Type B pancreatic cell (in vitro differentiated cells): ENCODE measurements at regions not wholly inside any gene's neighbourhood (a gene's known extent, or its start where the extent isn't known, plus 50 kb on each side); places are given as distances from the start of the nearest gene placed in this dataset.

Source experiments
- DNase-seq: peaks from one replicate; pipeline ENCODE4 v3.0.0; 2021; ENCODE audit warnings: mixed read lengths; ENCODE audit not compliant: unreplicated experiment; ENCODE audit errors: extremely low spot score
- H3K27ac Mint-ChIP-seq: 2 replicates; pipeline ENCODE4 v1.8.0; 2021; ENCODE audit warnings: mild to moderate bottlenecking, mixed read lengths
- H3K27me3 Mint-ChIP-seq: 2 replicates; pipeline ENCODE4 v1.8.0; 2021; ENCODE audit warnings: mixed read lengths
- H3K36me3 Mint-ChIP-seq: 2 replicates; pipeline ENCODE4 v1.8.0; 2021; ENCODE audit warnings: mixed read lengths
- H3K4me1 Mint-ChIP-seq: one replicate; pipeline ENCODE4 v1.8.0; 2021; ENCODE audit warnings: mixed read lengths; ENCODE audit not compliant: unreplicated experiment
- H3K4me3 Mint-ChIP-seq: 2 replicates; pipeline ENCODE4 v1.8.0; 2021; ENCODE audit warnings: mild to moderate bottlenecking, mixed read lengths
- H3K9me3 Mint-ChIP-seq: 2 replicates; pipeline ENCODE4 v1.8.0; 2021; ENCODE audit warnings: mixed read lengths
- TF ChIP-seq, protein P1 (sequence below): fragments of 200-600 bp; sonication (generic); conservative IDR thresholded peaks from 2 replicates; pipeline ENCODE4 v1.5.0; 2021; ENCODE audit warnings: antibody characterized with exemption, mild to moderate bottlenecking

DNA sequence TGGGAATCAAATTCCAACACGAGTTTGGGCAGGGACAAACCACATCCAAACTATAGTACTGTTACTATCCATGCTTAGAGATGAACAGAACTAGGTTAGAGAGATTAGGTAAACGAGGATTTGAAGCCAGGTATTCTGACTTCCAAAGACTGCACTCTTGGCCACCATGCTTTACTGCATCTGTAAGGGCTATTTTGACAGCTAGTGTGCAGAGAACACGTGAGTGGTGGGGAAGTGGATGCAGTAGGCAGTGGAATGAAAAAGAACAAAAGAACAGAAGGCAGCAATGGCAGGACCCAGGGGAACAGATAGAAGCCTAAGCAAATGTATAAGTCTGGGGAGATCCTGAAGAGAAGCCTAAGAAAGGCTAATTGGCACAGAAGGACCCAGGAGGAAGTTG, 59.1 kb upstream of the GJA8 start:
- H3K4me3 Mint-ChIP-seq = no peak overlapping the region
- no peak overlapping the region for H3K27ac Mint-ChIP-seq
- H3K9me3 Mint-ChIP-seq = peaks cover 6% of the 10 kb centered on the region
- TF ChIP-seq, protein P1, sequence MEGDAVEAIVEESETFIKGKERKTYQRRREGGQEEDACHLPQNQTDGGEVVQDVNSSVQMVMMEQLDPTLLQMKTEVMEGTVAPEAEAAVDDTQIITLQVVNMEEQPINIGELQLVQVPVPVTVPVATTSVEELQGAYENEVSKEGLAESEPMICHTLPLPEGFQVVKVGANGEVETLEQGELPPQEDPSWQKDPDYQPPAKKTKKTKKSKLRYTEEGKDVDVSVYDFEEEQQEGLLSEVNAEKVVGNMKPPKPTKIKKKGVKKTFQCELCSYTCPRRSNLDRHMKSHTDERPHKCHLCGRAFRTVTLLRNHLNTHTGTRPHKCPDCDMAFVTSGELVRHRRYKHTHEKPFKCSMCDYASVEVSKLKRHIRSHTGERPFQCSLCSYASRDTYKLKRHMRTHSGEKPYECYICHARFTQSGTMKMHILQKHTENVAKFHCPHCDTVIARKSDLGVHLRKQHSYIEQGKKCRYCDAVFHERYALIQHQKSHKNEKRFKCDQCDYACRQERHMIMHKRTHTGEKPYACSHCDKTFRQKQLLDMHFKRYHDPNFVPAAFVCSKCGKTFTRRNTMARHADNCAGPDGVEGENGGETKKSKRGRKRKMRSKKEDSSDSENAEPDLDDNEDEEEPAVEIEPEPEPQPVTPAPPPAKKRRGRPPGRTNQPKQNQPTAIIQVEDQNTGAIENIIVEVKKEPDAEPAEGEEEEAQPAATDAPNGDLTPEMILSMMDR = no peak
- no peak for DNase-seq
- H3K36me3 Mint-ChIP-seq = no peaks in the 10 kb centered on the region
- H3K27me3 Mint-ChIP-seq = peaks cover 4% of the 10 kb centered on the region
- H3K4me1 Mint-ChIP-seq = no peaks in the 10 kb centered on the region

DNA sequence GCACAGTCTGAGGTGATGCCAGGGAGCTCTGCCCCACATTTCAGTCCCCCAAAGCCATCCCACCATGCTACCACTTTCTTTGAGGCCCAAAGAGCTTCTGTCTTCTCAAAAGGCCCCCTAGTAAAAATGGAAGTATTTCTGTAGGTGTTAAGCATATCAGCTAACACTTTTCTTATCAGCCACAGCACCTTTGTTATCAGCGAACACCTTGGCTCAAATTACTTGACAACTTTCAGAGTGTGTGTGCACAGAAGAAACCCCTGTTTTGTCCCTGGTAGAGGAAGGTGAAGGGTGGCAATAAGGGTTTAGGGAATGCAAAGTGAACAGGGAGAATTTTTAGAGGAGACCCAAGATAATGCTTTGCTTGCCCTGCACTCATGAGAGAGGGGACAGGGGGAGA, 54.8 kb upstream of the GJA8 start:
- Mint-ChIP-seq H3K36me3 (no peaks in the 10 kb centered on the region), H3K9me3 (peaks cover 6% of the 10 kb centered on the region), H3K27ac (no peak overlapping the region), H3K4me3 (no peak overlapping the region), H3K27me3 (peaks cover 4% of the 10 kb centered on the region), H3K4me1 (no peaks in the 10 kb centered on the region)
- TF ChIP-seq, protein P1 = no peak
- DNase-seq = no peak

DNA sequence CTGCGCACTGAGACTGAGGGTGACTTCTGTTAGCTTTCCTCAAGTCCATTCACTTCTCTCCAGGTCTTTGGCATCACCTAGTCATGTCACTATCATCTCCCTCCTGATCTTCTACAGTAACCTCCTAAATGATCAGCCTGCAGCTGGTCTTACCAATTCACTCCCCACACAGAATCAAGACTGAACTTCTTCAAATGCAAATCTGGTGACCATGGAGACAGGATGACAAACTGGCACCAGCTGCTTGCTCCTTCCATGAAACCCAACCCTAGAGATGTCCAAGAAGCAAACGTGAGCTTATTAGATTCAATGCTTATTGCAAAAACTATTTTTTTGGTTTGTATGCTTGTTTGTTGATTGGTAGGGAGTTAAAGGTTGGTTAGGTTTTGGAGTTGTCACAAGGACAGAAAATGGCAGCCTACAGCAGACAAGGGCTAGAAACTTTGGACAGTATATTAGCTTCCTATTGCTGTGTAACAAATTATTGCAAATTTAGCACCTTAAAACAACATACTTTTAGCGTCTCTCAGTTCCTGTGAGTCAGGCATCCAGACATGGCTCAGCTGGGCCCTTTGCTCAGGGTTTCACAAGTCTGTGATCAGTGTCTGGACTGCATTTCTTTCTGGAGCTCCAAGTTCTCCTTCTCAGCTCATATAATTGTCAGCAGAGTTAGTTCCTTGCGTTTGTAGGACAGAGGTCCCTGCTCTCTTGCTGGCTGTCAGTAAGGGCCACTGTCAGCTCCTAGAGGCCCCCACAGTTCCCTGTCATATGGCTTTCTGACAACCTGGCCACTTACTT, 53.3 kb upstream of the GJA8 start:
- no peak overlapping the region for H3K4me3 Mint-ChIP-seq
- no peak for DNase-seq
- H3K4me1 Mint-ChIP-seq = peaks cover 7% of the 10 kb centered on the region
- H3K36me3 Mint-ChIP-seq = no peaks in the 10 kb centered on the region
- TF ChIP-seq, protein P1 = no peak
- H3K27ac Mint-ChIP-seq = no peak overlapping the region
- H3K27me3 Mint-ChIP-seq = peaks cover 4% of the 10 kb centered on the region
- no peaks in the 10 kb centered on the region for H3K9me3 Mint-ChIP-seq

DNA sequence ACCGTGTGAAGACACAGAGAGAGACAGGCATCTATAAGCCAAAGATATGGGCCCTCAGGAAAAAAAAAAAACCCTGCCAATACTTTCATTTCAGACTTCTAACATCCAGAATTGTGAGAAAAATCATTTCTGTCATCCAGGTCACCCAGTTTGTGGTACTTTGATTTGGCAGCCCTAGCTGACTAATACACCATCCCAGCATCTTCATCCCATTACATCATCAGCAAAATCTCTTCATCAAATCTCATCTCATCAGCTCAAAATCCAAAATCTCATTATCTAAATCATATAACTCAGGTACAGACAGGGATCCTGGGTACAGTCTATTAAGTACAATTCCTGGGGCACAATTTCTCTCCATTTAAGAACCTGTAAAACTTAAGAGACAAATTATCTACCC, 51.9 kb upstream of the GJA8 start:
- Mint-ChIP-seq H3K27me3 (peaks cover 4% of the 10 kb centered on the region), H3K4me3 (no peak overlapping the region), H3K4me1 (peaks cover 7% of the 10 kb centered on the region), H3K27ac (no peak overlapping the region), H3K36me3 (no peaks in the 10 kb centered on the region), H3K9me3 (peaks cover under 1% of the 10 kb centered on the region)
- TF ChIP-seq, protein P1 = no peak
- DNase-seq = no peak

DNA sequence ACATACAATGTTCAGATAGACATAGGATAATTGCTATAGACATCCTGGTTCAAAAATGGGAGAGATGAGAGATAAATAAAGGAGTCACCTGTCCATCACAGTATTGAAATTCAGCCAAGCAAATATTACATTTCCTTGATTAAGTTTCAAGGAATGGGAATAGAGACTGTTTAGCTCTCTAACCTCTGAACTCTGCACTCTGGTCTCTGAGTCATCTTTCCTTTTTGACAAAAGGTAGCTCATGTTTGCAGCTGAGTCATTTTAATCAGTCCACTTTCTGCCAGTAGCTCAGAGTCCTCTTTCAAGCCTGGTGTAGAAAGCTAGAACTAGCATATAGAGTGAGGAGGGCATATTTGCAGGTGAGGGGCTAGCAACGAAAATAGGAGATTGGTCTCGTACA, 51.4 kb upstream of the GJA8 start:
- H3K4me1 Mint-ChIP-seq = peaks cover 7% of the 10 kb centered on the region
- H3K27ac Mint-ChIP-seq = no peak overlapping the region
- no peak overlapping the region for H3K4me3 Mint-ChIP-seq
- peaks cover 7% of the 10 kb centered on the region for H3K27me3 Mint-ChIP-seq
- DNase-seq = no peak
- TF ChIP-seq, protein P1 = no peak
- H3K36me3 Mint-ChIP-seq = no peaks in the 10 kb centered on the region
- H3K9me3 Mint-ChIP-seq = peaks cover 4% of the 10 kb centered on the region
